ENCODE measurements at regions not wholly inside any gene's neighbourhood (a gene's known extent, or its start where the extent isn't known, plus 50 kb on each side); places are given as distances from the start of the nearest gene placed in this dataset.

DNA sequence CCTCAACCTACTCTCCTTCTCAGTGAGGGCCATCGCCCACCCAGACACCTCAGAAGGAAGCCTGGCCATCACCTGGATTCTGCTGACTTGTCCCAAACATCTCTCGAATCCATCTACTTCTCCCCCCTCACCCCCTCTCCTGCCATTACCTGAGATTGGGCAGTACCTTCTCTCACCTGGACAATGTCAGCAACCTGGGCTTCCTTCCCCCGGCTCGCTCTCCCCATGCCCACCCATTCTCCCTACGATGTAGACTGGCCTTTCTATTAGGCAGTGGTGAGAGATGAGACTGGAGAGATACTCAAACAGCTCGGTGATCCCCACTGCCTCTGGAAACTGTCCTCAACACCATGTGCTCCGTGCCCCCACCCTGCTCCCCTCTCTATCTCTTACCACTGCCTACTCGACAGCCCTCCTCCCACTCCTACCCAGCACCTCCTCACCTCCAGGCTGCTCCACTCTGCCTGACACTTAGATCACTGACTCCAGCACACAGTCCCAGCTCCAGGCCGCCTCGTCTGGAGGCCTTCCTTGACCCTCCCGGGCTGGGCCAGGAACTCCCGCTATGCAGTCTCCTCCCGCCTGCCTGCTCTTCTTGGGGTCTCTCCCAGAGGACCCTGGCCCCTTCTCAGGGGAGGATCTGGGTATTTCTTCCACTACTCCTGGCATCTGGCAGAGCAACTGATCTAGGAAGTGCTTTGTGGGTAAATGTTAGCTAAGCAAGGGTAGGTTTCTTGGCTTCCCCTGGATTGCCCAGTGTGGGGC is 235.8 kb upstream of the NLRP1 start:
- DNase-seq (ENCODE audit: low spot score), result no peak
- Mint-ChIP-seq H3K27ac (ENCODE audit: unreplicated experiment) (no peak overlapping the region), H3K36me3 (ENCODE audit: low read depth) (peaks cover 1% of the 10 kb centered on the region), H3K4me3 (ENCODE audit: unreplicated experiment) (no peak overlapping the region), H3K9me3 (ENCODE audit: low read depth) (no peaks in the 10 kb centered on the region), H3K27me3 (ENCODE audit: low read depth) (peaks cover 15% of the 10 kb centered on the region), H3K4me1 (ENCODE audit: low read depth) (peaks cover 10% of the 10 kb centered on the region)
- TF ChIP-seq, protein P1, sequence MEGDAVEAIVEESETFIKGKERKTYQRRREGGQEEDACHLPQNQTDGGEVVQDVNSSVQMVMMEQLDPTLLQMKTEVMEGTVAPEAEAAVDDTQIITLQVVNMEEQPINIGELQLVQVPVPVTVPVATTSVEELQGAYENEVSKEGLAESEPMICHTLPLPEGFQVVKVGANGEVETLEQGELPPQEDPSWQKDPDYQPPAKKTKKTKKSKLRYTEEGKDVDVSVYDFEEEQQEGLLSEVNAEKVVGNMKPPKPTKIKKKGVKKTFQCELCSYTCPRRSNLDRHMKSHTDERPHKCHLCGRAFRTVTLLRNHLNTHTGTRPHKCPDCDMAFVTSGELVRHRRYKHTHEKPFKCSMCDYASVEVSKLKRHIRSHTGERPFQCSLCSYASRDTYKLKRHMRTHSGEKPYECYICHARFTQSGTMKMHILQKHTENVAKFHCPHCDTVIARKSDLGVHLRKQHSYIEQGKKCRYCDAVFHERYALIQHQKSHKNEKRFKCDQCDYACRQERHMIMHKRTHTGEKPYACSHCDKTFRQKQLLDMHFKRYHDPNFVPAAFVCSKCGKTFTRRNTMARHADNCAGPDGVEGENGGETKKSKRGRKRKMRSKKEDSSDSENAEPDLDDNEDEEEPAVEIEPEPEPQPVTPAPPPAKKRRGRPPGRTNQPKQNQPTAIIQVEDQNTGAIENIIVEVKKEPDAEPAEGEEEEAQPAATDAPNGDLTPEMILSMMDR (IDR thresholded peaks at IDR 0.05), result no peak

DNA sequence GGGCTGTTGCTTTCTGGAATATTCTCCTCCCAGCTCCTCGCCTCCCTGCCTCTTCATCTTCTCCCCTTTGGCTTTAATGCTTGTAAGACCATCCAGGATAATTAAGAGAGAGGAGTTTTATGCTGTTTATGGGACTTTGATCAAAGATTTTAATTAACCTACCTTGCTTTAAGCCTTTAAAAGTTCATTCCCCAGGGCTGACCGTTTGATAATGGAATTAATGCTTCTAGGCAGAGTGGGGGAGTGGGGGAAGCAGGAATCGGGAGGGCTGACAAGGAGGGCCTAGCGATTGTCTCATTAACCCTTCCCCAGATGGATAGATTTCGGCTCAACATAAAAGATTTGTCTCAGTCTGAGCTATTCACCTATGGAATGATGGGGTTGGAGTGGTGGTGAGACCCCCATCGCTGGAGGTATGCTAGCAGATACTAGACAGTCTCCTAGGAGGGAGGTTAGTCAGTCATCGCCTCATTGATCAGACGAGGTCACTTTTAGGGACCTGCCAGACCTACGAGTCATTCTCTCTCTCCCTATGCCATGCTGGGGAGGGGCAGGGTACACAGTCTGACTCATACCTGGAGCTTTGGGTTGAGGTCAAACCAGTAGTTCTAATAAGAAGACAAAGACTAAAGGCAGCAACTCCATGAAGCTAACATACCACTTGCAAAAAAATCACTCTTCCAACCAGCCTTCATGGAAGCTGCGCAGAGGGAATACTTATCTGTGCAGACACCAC is 236.6 kb upstream of the NLRP1 start:
- Mint-ChIP-seq H3K36me3 (ENCODE audit: low read depth) (peaks cover 1% of the 10 kb centered on the region), H3K27me3 (ENCODE audit: low read depth) (peaks cover 15% of the 10 kb centered on the region), H3K4me1 (ENCODE audit: low read depth) (peaks cover 13% of the 10 kb centered on the region), H3K27ac (ENCODE audit: unreplicated experiment) (no peak overlapping the region), H3K9me3 (ENCODE audit: low read depth) (no peaks in the 10 kb centered on the region), H3K4me3 (ENCODE audit: unreplicated experiment) (no peak overlapping the region)
- no peak for DNase-seq (ENCODE audit: low spot score)
- TF ChIP-seq, protein P1 (IDR thresholded peaks at IDR 0.05), result no peak

DNA sequence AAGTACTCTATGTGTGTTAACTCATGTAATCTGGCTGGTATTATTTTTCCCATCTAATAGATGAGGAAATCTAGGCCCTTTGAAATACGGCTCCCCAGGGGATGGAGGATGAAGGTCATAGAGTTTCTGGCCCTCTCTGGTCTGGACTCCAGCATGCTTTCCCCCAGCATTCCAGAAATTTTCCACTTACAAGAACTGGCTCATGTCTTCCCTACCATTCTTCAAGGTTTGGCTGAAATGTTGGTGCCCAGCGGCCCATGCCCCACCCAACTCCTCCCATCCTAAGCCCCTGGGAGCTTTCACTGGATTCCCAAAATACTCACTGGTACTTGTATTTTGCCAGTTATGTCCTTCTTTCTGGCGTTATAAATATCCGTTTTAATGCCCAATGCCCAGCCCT is 237.5 kb upstream of the NLRP1 start:
- DNase-seq (ENCODE audit: low spot score), result no peak
- Mint-ChIP-seq H3K27me3 (ENCODE audit: low read depth) (peaks cover 11% of the 10 kb centered on the region), H3K36me3 (ENCODE audit: low read depth) (peaks cover 1% of the 10 kb centered on the region), H3K4me1 (ENCODE audit: low read depth) (peaks cover 20% of the 10 kb centered on the region), H3K9me3 (ENCODE audit: low read depth) (peaks cover under 1% of the 10 kb centered on the region), H3K4me3 (ENCODE audit: unreplicated experiment) (no peak overlapping the region), H3K27ac (ENCODE audit: unreplicated experiment) (no peak overlapping the region)
- TF ChIP-seq, protein P1 (IDR thresholded peaks at IDR 0.05), result no peak

DNA sequence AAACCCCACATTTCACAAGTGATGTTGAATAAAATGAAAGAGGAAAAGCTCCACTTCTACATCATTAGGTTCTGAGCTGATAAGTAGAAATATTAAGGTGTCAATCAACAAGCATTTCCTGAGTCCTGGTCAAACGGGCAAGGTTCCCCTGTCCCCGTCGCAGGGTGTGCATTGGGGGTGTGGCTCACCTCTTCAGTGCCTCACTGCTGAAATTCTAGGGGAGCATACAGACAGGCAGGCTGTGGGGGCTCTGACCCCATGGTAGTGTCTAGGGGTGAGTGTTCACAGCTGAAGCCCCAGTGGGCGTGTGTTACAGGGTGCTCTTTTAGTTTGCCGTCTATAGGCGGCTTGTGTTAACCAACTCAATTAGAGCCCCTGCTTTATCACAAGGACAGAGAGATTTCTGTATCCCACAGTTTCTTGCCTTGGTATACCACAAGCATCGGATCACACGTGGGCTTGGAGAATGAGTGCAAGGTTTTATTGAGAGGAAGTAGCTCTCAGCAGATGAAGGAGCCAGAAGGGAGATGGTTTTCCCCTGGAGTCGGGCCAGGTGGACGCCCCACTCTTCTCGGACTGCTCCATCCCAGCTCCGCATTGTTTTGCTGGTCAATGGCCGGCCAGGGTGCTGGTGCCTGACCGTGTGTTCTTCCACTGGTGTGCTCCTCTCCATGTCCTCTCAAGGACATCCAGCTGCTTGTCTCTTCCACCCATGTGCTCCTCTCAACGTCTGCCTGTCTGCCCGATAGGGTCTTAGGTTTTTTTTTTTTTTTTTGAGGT is 238.2 kb upstream of the NLRP1 start:
- peaks cover 20% of the 10 kb centered on the region for H3K4me1 Mint-ChIP-seq (ENCODE audit: low read depth)
- H3K36me3 Mint-ChIP-seq (ENCODE audit: low read depth), result peaks cover 1% of the 10 kb centered on the region
- H3K4me3 Mint-ChIP-seq (ENCODE audit: unreplicated experiment), result no peak overlapping the region
- H3K9me3 Mint-ChIP-seq (ENCODE audit: low read depth), result peaks cover 7% of the 10 kb centered on the region
- H3K27ac Mint-ChIP-seq (ENCODE audit: unreplicated experiment), result no peak overlapping the region
- TF ChIP-seq, protein P1 (IDR thresholded peaks at IDR 0.05), result no peak
- no peak for DNase-seq (ENCODE audit: low spot score)
- peaks cover 6% of the 10 kb centered on the region for H3K27me3 Mint-ChIP-seq (ENCODE audit: low read depth)

DNA sequence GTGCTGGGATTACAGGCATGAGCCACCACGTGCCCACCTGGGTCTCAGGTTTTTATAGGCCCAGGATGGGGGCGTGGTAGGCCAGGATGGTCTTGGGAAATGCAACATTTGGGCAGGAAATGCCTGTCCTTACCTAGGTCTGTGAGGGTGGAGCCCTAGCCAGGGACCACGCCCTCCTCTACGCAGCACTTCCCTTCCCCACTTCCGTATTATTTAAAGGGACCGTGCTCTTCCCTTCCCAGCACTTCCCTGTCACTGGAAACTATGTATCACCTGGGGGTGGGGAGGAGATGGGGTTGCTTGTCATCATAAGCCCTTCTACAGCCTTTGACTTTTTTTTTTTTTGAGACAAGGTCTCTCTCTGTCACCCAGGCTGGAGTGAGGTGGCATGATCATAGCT is 238.9 kb upstream of the NLRP1 start:
- H3K9me3 Mint-ChIP-seq (ENCODE audit: low read depth), result peaks cover 11% of the 10 kb centered on the region
- H3K27ac Mint-ChIP-seq (ENCODE audit: unreplicated experiment), result no peak overlapping the region
- H3K27me3 Mint-ChIP-seq (ENCODE audit: low read depth), result peaks cover 3% of the 10 kb centered on the region
- H3K36me3 Mint-ChIP-seq (ENCODE audit: low read depth), result peaks cover 1% of the 10 kb centered on the region
- H3K4me1 Mint-ChIP-seq (ENCODE audit: low read depth), result peaks cover 20% of the 10 kb centered on the region
- TF ChIP-seq, protein P1 (IDR thresholded peaks at IDR 0.05), result no peak
- DNase-seq (ENCODE audit: low spot score), result no peak
- H3K4me3 Mint-ChIP-seq (ENCODE audit: unreplicated experiment), result no peak overlapping the region
